CD4-positive, alpha-beta T cell (primary cell): ENCODE measurements at regions not wholly inside any gene's neighbourhood (a gene's known extent, or its start where the extent isn't known, plus 50 kb on each side); places are given as distances from the start of the nearest gene placed in this dataset.

Experiments used
- ATAC-seq: fragments of 200-7000 bp; cut with Tn5 transposase; one replicate; pipeline ENCODE4 v1.10.0; 2022; ENCODE audit warnings: mild to moderate bottlenecking; ENCODE audit not compliant: poor library complexity
- CTCF ChIA-PET: fragments of 350-600 bp; sonication (Branson Sonifier 250); formaldehyde crosslinking; loops from one replicate; lab custom pipeline; 2021; ENCODE audit warnings: antibody characterized with exemption, inconsistent platforms; lab: Charles Lee
- POLR2A ChIA-PET: fragments of 350-600 bp; sonication (Branson Sonifier 250); formaldehyde crosslinking; loops from one replicate; lab custom pipeline; 2021; ENCODE audit warnings: antibody characterized with exemption, inconsistent platforms; lab: Charles Lee
- DNase-seq, 14 experiments: peaks; one replicate each; pipeline ENCODE4 v3.0.0-alpha.2; 2013 to 2020; ENCODE audit warnings: mixed read lengths in 2 of 14
- H3K27ac ChIP-seq, 2 donors: one replicate each; pipeline versions ENCODE4 v1.5.1 to v1.7.0; 2013; ENCODE audit warnings: low read length in 2 of 2, low read depth in 1 of 2, mild to moderate bottlenecking in 1 of 2
- H3K27me3 ChIP-seq, 2 experiments: 1 replicate in 1 of 2; 2 replicates in 1 of 2; pipeline versions ENCODE4 v1.6.1 to v1.7.0; 2013; ENCODE audit warnings: low read length in 2 of 2, control low read depth in 1 of 2, mild to moderate bottlenecking in 1 of 2, moderate library complexity in 1 of 2; ENCODE audit not compliant: insufficient read depth in 2 of 2, control insufficient read depth in 1 of 2
- H3K36me3 ChIP-seq: one replicate; pipeline ENCODE4 v1.6.1; 2013; ENCODE audit warnings: low read length, control low read depth; ENCODE audit not compliant: insufficient read depth
- H3K4me1 ChIP-seq: one replicate; pipeline ENCODE4 v1.6.1; 2013; ENCODE audit warnings: low read length, control low read depth; ENCODE audit not compliant: insufficient read depth
- H3K4me3 ChIP-seq: one replicate; pipeline ENCODE4 v1.5.1; 2013; ENCODE audit warnings: mild to moderate bottlenecking, low read length, moderate library complexity
- H3K9me3 ChIP-seq, 2 experiments: 1 replicate in 1 of 2; 2 replicates in 1 of 2; pipeline versions ENCODE4 v1.6.1 to v1.7.0; 2013; ENCODE audit warnings: low read length in 2 of 2, mild to moderate bottlenecking in 2 of 2, control low read depth in 1 of 2, moderate library complexity in 1 of 2; ENCODE audit not compliant: control insufficient read depth in 1 of 2, insufficient read depth in 1 of 2
- H3K27ac Mint-ChIP-seq: one replicate; pipeline ENCODE4 v1.8.0; 2020; ENCODE audit warnings: mixed read lengths
- H3K27me3 Mint-ChIP-seq: one replicate; pipeline ENCODE4 v1.8.0; 2021; ENCODE audit warnings: mixed read lengths
- H3K36me3 Mint-ChIP-seq: one replicate; pipeline ENCODE4 v1.8.0; 2021; ENCODE audit warnings: low read depth, mixed read lengths
- H3K4me1 Mint-ChIP-seq: one replicate; pipeline ENCODE4 v1.8.0; 2021; ENCODE audit warnings: low read depth, mixed read lengths
- H3K4me3 Mint-ChIP-seq: one replicate; pipeline ENCODE4 v1.8.0; 2020; ENCODE audit warnings: mild to moderate bottlenecking, mixed read lengths
- H3K9me3 Mint-ChIP-seq: one replicate; pipeline ENCODE4 v1.8.0; 2020; ENCODE audit warnings: mixed read lengths
- intact Hi-C, 2 experiments: fragments of 100-400 bp; cut with DNase I in 1 of 2; cut with micrococcal nuclease in 1 of 2; formaldehyde crosslinking; loops; one replicate each; pipeline versions ENCODE4 v1.15.1 to v1.9.0; 2023 to 2025; cut with DNase I, micrococcal nuclease
- TF ChIP-seq, protein P1 (sequence below): fragments of 200-600 bp; IDR thresholded peaks from one replicate; pipeline ENCODE4 v1.8.0; 2022; ENCODE audit warnings: antibody characterized with exemption, mild to moderate bottlenecking

DNA sequence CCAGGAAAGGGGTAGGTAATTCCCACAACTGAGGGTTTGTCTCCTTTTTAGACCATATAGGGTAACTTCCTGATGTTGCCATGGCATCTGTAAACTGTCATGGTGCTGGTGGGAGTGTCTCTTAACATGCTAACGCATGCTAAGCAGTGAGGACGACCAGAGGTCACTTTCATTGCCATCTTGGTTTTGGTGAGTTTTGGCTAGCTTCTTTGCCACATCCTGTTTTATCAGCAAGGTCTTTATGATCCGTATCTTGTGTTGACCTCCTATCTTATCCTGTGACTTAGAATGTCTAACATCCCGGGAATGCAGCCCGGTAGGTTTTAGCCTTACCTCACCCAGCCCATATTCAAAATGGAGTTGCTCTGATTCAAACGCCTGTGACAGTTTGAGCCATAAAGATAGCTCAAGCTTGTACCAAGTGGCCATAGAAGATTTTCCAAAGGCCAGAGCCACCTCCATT is 176.0 kb upstream of the NAMPT start:
- TF ChIP-seq, protein P1, sequence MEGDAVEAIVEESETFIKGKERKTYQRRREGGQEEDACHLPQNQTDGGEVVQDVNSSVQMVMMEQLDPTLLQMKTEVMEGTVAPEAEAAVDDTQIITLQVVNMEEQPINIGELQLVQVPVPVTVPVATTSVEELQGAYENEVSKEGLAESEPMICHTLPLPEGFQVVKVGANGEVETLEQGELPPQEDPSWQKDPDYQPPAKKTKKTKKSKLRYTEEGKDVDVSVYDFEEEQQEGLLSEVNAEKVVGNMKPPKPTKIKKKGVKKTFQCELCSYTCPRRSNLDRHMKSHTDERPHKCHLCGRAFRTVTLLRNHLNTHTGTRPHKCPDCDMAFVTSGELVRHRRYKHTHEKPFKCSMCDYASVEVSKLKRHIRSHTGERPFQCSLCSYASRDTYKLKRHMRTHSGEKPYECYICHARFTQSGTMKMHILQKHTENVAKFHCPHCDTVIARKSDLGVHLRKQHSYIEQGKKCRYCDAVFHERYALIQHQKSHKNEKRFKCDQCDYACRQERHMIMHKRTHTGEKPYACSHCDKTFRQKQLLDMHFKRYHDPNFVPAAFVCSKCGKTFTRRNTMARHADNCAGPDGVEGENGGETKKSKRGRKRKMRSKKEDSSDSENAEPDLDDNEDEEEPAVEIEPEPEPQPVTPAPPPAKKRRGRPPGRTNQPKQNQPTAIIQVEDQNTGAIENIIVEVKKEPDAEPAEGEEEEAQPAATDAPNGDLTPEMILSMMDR: no peak
- Mint-ChIP-seq H3K36me3 (no peaks in the 10 kb centered on the region), H3K9me3 (peaks cover 4% of the 10 kb centered on the region), H3K27me3 (no peaks in the 10 kb centered on the region), H3K4me3 (no peak overlapping the region), H3K27ac (no peak overlapping the region), H3K4me1 (no peaks in the 10 kb centered on the region)
- intact Hi-C loops: loop anchor here in 1 of 2 experiments (10.0 kb wide), 1 partner anchor 406 kb away; no protein-coding TSS in a partner anchor
- no peaks in the 10 kb centered on the region for H3K27me3 ChIP-seq
- DNase-seq (no peak), ATAC-seq (no peak)
- no peaks in the 10 kb centered on the region for H3K4me1 ChIP-seq
- ChIA-PET POLR2A (no interaction called here), CTCF (interaction anchor here (5.1 kb wide), 1 partner anchor 284 kb away, joined by 81 read pairs; no protein-coding TSS in a partner anchor)
- no peak overlapping the region for H3K27ac ChIP-seq
- H3K36me3 ChIP-seq: no peaks in the 10 kb centered on the region
- peaks cover 0 to 6% of the 10 kb centered on the region in 2 experiments for H3K9me3 ChIP-seq
- H3K4me3 ChIP-seq: no peak overlapping the region

DNA sequence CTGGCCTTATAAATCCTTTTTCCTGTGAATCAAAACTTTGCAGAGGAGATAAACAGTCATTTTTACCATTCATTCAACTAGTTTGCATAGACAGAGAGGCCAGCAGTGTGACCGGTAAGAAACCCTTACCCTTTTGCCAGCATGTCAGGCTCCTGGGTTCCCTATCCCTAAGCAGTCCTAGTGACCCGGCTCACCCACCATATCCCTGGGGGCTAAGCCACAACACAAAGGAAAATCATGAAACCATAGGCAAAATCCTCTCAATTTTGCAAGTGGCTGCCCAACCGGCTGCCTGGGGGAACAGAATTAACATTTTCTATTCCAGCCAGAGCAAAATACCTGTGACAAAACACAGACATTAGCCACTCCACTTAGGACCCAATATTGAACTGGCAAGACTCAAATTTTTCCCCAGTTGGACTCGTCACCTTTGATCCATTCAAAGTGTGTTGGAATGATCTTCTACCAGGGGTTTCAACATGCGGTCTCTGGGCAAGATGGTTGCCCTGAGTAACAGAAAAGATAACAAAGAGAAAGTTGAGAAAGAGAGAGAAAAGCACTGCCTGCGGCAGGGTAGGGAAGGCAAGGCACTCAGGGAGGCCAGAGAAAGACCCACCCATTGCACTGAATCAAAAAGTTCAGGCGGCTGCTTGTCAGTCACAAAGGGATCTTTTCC is 174.8 kb upstream of the NAMPT start:
- Histone ChIP-seq H3K36me3 (no peaks in the 10 kb centered on the region), H3K4me1 (no peaks in the 10 kb centered on the region), H3K9me3 (peaks cover 0 to 6% of the 10 kb centered on the region in 2 experiments), H3K27me3 (no peaks in the 10 kb centered on the region), H3K27ac (no peak overlapping the region), H3K4me3 (no peak overlapping the region)
- ChIA-PET POLR2A (no interaction called here), CTCF (interaction anchor here (0.9 kb wide), 1 partner anchor 283 kb away, joined by 4 read pairs; no protein-coding TSS in a partner anchor)
- Mint-ChIP-seq H3K36me3 (no peaks in the 10 kb centered on the region), H3K9me3 (peaks cover 5% of the 10 kb centered on the region), H3K4me3 (no peak overlapping the region), H3K4me1 (no peaks in the 10 kb centered on the region), H3K27me3 (peaks cover 5% of the 10 kb centered on the region), H3K27ac (no peak overlapping the region)
- DNase-seq (no peak), ATAC-seq (no peak)
- TF ChIP-seq, protein P1: no peak
- intact Hi-C loops: loop anchor here in 1 of 2 experiments (10.0 kb wide), 1 partner anchor 405 kb away; no protein-coding TSS in a partner anchor

DNA sequence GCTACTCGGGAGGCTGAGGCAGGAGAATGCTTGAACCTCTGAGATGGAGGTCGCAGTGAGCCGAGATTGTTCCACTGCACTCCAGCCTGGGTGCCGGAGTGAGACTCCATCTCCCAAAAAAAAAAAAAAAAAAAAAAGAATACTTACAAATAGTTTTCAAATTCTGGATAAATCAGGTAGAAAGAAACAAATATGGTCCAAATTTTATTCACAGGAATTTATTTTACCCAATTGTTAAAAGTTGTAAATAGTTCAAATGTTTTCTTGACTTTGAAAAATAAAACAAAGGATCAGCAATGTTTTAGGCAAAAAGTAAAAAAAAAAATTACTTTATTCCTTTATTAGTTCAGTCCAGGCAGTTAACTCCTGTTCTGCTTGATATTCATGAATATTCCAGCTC is 172.9 kb upstream of the NAMPT start:
- Mint-ChIP-seq H3K27ac (no peak overlapping the region), H3K9me3 (peaks cover 5% of the 10 kb centered on the region), H3K27me3 (peaks cover 5% of the 10 kb centered on the region), H3K4me1 (no peaks in the 10 kb centered on the region), H3K4me3 (no peak overlapping the region), H3K36me3 (no peaks in the 10 kb centered on the region)
- Histone ChIP-seq H3K4me3 (no peak overlapping the region), H3K4me1 (no peaks in the 10 kb centered on the region), H3K27ac (no peak overlapping the region), H3K9me3 (peaks cover 0 to 6% of the 10 kb centered on the region in 2 experiments), H3K27me3 (no peaks in the 10 kb centered on the region), H3K36me3 (no peaks in the 10 kb centered on the region)
- intact Hi-C loops: no loop called here
- CTCF ChIA-PET: no interaction called here
- POLR2A ChIA-PET: no interaction called here
- ATAC-seq (no peak), DNase-seq (no peak)
- TF ChIP-seq, protein P1: no peak
